ENCODE measurements at regions not wholly inside any gene's neighbourhood (a gene's known extent, or its start where the extent isn't known, plus 50 kb on each side); places are given as distances from the start of the nearest gene placed in this dataset.

DNA sequence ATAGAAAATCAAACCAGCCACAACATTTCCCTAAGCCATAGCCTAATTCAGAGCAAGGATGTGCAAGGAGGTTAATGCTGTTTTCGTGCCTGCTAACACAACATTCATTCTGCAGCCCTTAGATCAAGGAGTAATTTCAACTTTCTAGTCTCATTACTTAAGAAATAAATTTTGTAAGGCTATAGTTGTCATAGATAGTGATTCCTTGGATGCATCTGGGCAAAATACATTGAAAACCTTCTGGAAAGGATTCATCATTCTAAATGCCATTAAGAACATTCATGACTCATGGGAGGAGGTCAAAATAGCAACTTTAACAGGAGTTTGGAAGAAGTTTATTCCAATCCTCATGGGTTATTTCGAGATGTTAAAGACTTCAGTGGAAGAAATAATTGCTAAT lies 283.2 kb downstream of the RPAP3 start:
- POLR2A ChIA-PET, result no interaction called here
- H3K27ac ChIP-seq (ENCODE audit: extremely low read depth, low read depth, low read length), result no peak overlapping the region
- CTCF ChIA-PET, result no interaction called here
- no peaks in the 10 kb centered on the region for H3K4me1 ChIP-seq (ENCODE audit: control insufficient read depth, insufficient read depth, low read length)
- TF ChIP-seq, protein P1, sequence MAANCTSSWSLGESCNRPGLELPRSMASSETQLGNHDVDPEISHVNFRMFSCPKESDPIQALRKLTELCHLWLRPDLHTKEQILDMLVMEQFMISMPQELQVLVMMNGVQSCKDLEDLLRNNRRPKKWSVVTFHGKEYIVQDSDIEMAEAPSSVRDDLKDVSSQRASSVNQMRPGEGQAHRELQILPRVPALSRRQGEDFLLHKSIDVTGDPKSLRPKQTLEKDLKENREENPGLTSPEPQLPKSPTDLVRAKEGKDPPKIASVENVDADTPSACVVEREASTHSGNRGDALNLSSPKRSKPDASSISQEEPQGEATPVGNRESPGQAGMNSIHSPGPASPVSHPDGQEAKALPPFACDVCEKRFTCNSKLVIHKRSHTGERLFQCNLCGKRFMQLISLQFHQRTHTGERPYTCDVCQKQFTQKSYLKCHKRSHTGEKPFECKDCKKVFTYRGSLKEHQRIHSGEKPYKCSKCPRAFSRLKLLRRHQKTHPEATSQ (tag by site-specific recombination; IDR thresholded peaks at IDR 0.05), result no peak
- TF ChIP-seq, protein P2, sequence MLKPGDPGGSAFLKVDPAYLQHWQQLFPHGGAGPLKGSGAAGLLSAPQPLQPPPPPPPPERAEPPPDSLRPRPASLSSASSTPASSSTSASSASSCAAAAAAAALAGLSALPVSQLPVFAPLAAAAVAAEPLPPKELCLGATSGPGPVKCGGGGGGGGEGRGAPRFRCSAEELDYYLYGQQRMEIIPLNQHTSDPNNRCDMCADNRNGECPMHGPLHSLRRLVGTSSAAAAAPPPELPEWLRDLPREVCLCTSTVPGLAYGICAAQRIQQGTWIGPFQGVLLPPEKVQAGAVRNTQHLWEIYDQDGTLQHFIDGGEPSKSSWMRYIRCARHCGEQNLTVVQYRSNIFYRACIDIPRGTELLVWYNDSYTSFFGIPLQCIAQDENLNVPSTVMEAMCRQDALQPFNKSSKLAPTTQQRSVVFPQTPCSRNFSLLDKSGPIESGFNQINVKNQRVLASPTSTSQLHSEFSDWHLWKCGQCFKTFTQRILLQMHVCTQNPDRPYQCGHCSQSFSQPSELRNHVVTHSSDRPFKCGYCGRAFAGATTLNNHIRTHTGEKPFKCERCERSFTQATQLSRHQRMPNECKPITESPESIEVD (tag by site-specific recombination; IDR thresholded peaks at IDR 0.05), result no peak
- no peak for TF ChIP-seq ZNF596 (tag by site-specific recombination; IDR thresholded peaks at IDR 0.05)
- no peak for TF ChIP-seq ZNF776 (tag by site-specific recombination; IDR thresholded peaks at IDR 0.05; ENCODE audit: borderline replicate concordance)
- TF ChIP-seq, protein P3, sequence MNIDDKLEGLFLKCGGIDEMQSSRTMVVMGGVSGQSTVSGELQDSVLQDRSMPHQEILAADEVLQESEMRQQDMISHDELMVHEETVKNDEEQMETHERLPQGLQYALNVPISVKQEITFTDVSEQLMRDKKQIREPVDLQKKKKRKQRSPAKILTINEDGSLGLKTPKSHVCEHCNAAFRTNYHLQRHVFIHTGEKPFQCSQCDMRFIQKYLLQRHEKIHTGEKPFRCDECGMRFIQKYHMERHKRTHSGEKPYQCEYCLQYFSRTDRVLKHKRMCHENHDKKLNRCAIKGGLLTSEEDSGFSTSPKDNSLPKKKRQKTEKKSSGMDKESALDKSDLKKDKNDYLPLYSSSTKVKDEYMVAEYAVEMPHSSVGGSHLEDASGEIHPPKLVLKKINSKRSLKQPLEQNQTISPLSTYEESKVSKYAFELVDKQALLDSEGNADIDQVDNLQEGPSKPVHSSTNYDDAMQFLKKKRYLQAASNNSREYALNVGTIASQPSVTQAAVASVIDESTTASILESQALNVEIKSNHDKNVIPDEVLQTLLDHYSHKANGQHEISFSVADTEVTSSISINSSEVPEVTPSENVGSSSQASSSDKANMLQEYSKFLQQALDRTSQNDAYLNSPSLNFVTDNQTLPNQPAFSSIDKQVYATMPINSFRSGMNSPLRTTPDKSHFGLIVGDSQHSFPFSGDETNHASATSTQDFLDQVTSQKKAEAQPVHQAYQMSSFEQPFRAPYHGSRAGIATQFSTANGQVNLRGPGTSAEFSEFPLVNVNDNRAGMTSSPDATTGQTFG (tag by site-specific recombination; IDR thresholded peaks at IDR 0.05; ENCODE audit: borderline replicate concordance), result no peak
- TF ChIP-seq, protein P4, sequence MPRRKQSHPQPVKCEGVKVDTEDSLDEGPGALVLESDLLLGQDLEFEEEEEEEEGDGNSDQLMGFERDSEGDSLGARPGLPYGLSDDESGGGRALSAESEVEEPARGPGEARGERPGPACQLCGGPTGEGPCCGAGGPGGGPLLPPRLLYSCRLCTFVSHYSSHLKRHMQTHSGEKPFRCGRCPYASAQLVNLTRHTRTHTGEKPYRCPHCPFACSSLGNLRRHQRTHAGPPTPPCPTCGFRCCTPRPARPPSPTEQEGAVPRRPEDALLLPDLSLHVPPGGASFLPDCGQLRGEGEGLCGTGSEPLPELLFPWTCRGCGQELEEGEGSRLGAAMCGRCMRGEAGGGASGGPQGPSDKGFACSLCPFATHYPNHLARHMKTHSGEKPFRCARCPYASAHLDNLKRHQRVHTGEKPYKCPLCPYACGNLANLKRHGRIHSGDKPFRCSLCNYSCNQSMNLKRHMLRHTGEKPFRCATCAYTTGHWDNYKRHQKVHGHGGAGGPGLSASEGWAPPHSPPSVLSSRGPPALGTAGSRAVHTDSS (tag by site-specific recombination; IDR thresholded peaks at IDR 0.05), result no peak
- no peak for TF ChIP-seq ZNF670 (tag by site-specific recombination; IDR thresholded peaks at IDR 0.05; ENCODE audit: low read depth)
- TF ChIP-seq ZNF664 (tag by site-specific recombination; IDR thresholded peaks at IDR 0.05), result no peak
- H3K4me3 ChIP-seq (ENCODE audit: low read depth, low read length), result no peak overlapping the region
- H3K9me3 ChIP-seq (ENCODE audit: control insufficient read depth, insufficient read depth, low read depth, low read length), result no peaks in the 10 kb centered on the region
- no peaks in the 10 kb centered on the region for H3K36me3 ChIP-seq (ENCODE audit: control insufficient read depth in 2 of 2, insufficient read depth in 1 of 2, low read length in 2 of 2)

DNA sequence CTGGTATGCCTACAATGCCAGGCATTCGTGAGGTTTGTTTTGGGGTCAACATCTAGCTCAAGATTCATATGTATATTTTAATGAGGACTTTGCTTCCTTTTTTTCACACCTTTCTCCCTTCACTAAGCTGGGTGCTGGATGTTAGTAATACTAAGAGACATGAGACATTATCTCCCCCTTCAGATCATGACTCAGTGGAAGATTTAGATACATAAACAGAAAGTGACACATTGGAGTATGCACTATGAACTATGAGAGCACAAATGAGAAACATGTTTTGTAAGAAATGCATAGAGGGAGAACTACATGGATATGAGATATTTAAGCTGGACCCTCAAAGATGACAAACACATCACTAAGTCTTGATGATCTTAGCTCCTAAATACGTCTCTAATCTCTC lies 286.3 kb downstream of the RPAP3 start:
- Histone ChIP-seq H3K4me3 (ENCODE audit: low read depth, low read length) (no peak overlapping the region), H3K27ac (ENCODE audit: extremely low read depth, low read depth, low read length) (no peak overlapping the region), H3K4me1 (ENCODE audit: control insufficient read depth, insufficient read depth, low read length) (no peaks in the 10 kb centered on the region), H3K9me3 (ENCODE audit: control insufficient read depth, insufficient read depth, low read depth, low read length) (no peaks in the 10 kb centered on the region), H3K36me3 (ENCODE audit: control insufficient read depth in 2 of 2, insufficient read depth in 1 of 2, low read length in 2 of 2) (no peaks in the 10 kb centered on the region)
- ChIA-PET POLR2A (no interaction called here), CTCF (interaction anchor here (0.7 kb wide), 1 partner anchor 53 kb away, joined by 3 read pairs; no protein-coding TSS in a partner anchor)
- TF ChIP-seq, protein P5, sequence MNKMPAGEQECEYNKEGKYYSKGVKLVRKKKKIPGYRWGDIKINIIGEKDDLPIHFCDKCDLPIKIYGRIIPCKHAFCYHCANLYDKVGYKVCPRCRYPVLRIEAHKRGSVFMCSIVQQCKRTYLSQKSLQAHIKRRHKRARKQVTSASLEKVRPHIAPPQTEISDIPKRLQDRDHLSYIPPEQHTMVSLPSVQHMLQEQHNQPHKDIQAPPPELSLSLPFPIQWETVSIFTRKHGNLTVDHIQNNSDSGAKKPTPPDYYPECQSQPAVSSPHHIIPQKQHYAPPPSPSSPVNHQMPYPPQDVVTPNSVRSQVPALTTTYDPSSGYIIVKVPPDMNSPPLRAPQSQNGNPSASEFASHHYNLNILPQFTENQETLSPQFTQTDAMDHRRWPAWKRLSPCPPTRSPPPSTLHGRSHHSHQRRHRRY (tag by site-specific recombination; IDR thresholded peaks at IDR 0.05), result no peak
- TF ChIP-seq, protein P6, sequence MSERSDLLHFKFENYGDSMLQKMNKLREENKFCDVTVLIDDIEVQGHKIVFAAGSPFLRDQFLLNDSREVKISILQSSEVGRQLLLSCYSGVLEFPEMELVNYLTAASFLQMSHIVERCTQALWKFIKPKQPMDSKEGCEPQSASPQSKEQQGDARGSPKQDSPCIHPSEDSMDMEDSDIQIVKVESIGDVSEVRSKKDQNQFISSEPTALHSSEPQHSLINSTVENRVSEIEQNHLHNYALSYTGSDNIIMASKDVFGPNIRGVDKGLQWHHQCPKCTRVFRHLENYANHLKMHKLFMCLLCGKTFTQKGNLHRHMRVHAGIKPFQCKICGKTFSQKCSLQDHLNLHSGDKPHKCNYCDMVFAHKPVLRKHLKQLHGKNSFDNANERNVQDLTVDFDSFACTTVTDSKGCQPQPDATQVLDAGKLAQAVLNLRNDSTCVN (tag by site-specific recombination; optimal IDR thresholded peaks at IDR 0.05), result no peak
- TF ChIP-seq, protein P2 (tag by site-specific recombination; IDR thresholded peaks at IDR 0.05), result no peak
- no peak for TF ChIP-seq MEIS1 (CRISPR knock-in tag; IDR thresholded peaks at IDR 0.05; ENCODE audit: borderline replicate concordance)
- TF ChIP-seq ZXDB (tag by site-specific recombination; IDR thresholded peaks at IDR 0.05), result no peak
- no peak for TF ChIP-seq ZNF792 (tag by site-specific recombination; IDR thresholded peaks at IDR 0.05)
